ENCODE measurements at regions not wholly inside any gene's neighbourhood (a gene's known extent, or its start where the extent isn't known, plus 50 kb on each side); places are given as distances from the start of the nearest gene placed in this dataset.

GRCh38 chr10:36187380-36188079 is 545.4 kb upstream of the FZD8 start:
- DNase-seq (ENCODE audit: low read depth) = no peak
- Histone ChIP-seq H3K4me3 (ENCODE audit: low read depth, low read length) (no peak overlapping the region), H3K36me3 (ENCODE audit: control insufficient read depth, insufficient read depth, low read length) (no peaks in the 10 kb centered on the region), H3K27me3 (ENCODE audit: control insufficient read depth, insufficient read depth, low read length) (no peaks in the 10 kb centered on the region)
- TF ChIP-seq, protein P1, sequence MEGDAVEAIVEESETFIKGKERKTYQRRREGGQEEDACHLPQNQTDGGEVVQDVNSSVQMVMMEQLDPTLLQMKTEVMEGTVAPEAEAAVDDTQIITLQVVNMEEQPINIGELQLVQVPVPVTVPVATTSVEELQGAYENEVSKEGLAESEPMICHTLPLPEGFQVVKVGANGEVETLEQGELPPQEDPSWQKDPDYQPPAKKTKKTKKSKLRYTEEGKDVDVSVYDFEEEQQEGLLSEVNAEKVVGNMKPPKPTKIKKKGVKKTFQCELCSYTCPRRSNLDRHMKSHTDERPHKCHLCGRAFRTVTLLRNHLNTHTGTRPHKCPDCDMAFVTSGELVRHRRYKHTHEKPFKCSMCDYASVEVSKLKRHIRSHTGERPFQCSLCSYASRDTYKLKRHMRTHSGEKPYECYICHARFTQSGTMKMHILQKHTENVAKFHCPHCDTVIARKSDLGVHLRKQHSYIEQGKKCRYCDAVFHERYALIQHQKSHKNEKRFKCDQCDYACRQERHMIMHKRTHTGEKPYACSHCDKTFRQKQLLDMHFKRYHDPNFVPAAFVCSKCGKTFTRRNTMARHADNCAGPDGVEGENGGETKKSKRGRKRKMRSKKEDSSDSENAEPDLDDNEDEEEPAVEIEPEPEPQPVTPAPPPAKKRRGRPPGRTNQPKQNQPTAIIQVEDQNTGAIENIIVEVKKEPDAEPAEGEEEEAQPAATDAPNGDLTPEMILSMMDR (IDR thresholded peaks at IDR 0.05; ENCODE audit: insufficient read depth, low read length, poor library complexity, severe bottlenecking) = no peak

- TF ChIP-seq, protein P1 (IDR thresholded peaks at IDR 0.05; ENCODE audit: insufficient read depth, low read length, poor library complexity, severe bottlenecking) = no peak
- Histone ChIP-seq H3K36me3 (ENCODE audit: control insufficient read depth, insufficient read depth, low read length) (no peaks in the 10 kb centered on the region), H3K4me3 (ENCODE audit: low read depth, low read length) (no peak overlapping the region), H3K27me3 (ENCODE audit: control insufficient read depth, insufficient read depth, low read length) (no peaks in the 10 kb centered on the region)
- DNase-seq (ENCODE audit: low read depth) = no peak
These were observed 543.0 kb upstream of the FZD8 start for GRCh38 chr10:36185097-36185496.

DNA sequence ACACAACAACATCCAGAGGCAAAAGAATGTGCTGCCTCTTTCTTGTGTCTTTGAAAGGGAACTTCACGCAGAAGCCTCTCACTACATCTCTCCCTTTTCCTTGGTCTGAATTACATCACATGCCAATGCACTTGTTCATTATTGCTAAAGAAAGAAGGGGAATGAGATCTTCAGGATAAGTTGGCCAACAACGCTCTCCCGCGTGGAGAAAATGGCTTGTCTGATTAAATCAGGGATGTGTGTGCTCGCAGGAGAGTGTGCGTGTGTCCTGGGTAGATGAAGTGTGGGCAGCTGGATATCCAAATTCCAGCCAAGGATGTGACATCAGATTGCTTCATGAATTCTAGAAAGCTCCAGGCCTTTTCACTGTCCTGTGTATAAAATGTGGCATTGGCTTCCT is 541.6 kb upstream of the FZD8 start:
- TF ChIP-seq, protein P1 (IDR thresholded peaks at IDR 0.05; ENCODE audit: insufficient read depth, low read length, poor library complexity, severe bottlenecking) = no peak
- no peaks in the 10 kb centered on the region for H3K36me3 ChIP-seq (ENCODE audit: control insufficient read depth, insufficient read depth, low read length)
- no peak for DNase-seq (ENCODE audit: low read depth)
- H3K27me3 ChIP-seq (ENCODE audit: control insufficient read depth, insufficient read depth, low read length) = no peaks in the 10 kb centered on the region
- H3K4me3 ChIP-seq (ENCODE audit: low read depth, low read length) = no peak overlapping the region

GRCh38 chr10:36183056-36183455 is 541.0 kb upstream of the FZD8 start:
- no peak for DNase-seq (ENCODE audit: low read depth)
- Histone ChIP-seq H3K36me3 (ENCODE audit: control insufficient read depth, insufficient read depth, low read length) (no peaks in the 10 kb centered on the region), H3K4me3 (ENCODE audit: low read depth, low read length) (no peak overlapping the region), H3K27me3 (ENCODE audit: control insufficient read depth, insufficient read depth, low read length) (no peaks in the 10 kb centered on the region)
- TF ChIP-seq, protein P1 (IDR thresholded peaks at IDR 0.05; ENCODE audit: insufficient read depth, low read length, poor library complexity, severe bottlenecking) = no peak

GRCh38 chr10:36182606-36183005 is 540.5 kb upstream of the FZD8 start:
- TF ChIP-seq, protein P1 (IDR thresholded peaks at IDR 0.05; ENCODE audit: insufficient read depth, low read length, poor library complexity, severe bottlenecking) = no peak
- H3K27me3 ChIP-seq (ENCODE audit: control insufficient read depth, insufficient read depth, low read length) = no peaks in the 10 kb centered on the region
- no peaks in the 10 kb centered on the region for H3K36me3 ChIP-seq (ENCODE audit: control insufficient read depth, insufficient read depth, low read length)
- no peak for DNase-seq (ENCODE audit: low read depth)
- H3K4me3 ChIP-seq (ENCODE audit: low read depth, low read length) = no peak overlapping the region

GRCh38 chr10:36182179-36182566 is 540.1 kb upstream of the FZD8 start:
- no peaks in the 10 kb centered on the region for H3K36me3 ChIP-seq (ENCODE audit: control insufficient read depth, insufficient read depth, low read length)
- H3K4me3 ChIP-seq (ENCODE audit: low read depth, low read length) = no peak overlapping the region
- DNase-seq (ENCODE audit: low read depth) = no peak
- TF ChIP-seq, protein P1 (IDR thresholded peaks at IDR 0.05; ENCODE audit: insufficient read depth, low read length, poor library complexity, severe bottlenecking) = no peak
- no peaks in the 10 kb centered on the region for H3K27me3 ChIP-seq (ENCODE audit: control insufficient read depth, insufficient read depth, low read length)

All from kidney epithelial cell (primary cell).